UCSD-AML1 (cell line): ENCODE measurements at regions not wholly inside any gene's neighbourhood (a gene's known extent, or its start where the extent isn't known, plus 50 kb on each side); places are given as distances from the start of the nearest gene placed in this dataset.

Experiments
- DNase-seq: peaks from one replicate; lab custom pipeline; 2025; ENCODE audit not compliant: unreplicated experiment; lab: John Stamatoyannopoulos, UW

- no peak for DNase-seq
These were observed 425.9 kb upstream of the JARID2 start for GRCh38 chr6:14819840-14820420.

DNA sequence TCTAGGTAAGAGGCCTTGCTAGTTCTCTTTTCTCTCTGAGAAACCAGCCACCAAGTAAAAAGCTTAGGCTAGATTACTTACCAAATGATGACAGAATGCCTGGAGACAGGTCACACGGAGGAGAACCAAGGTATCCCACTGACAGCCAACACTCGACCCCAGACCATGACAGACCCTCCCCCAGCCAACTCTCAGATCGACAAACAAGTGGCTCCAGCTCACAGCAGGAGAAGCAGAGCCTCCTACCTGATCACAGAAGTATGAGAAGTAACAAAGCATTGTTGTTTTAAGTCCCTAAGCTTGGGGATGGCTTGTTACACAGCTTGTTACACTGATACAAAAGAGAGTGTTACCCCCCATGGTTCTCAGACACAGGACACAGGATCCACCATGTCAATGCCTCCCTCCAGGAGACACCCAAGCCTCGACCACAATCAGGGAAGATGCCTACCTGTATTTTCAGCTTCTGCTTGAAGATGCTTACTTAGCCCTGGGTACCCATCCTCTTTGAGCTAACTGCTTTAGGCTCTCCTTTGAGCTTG is 423.8 kb upstream of the JARID2 start:
- DNase-seq, result no peak

- DNase-seq, result no peak
These were observed 423.2 kb upstream of the JARID2 start for GRCh38 chr6:14822679-14823078.

GRCh38 chr6:14824060-14824459 is 421.8 kb upstream of the JARID2 start:
- no peak for DNase-seq

DNA sequence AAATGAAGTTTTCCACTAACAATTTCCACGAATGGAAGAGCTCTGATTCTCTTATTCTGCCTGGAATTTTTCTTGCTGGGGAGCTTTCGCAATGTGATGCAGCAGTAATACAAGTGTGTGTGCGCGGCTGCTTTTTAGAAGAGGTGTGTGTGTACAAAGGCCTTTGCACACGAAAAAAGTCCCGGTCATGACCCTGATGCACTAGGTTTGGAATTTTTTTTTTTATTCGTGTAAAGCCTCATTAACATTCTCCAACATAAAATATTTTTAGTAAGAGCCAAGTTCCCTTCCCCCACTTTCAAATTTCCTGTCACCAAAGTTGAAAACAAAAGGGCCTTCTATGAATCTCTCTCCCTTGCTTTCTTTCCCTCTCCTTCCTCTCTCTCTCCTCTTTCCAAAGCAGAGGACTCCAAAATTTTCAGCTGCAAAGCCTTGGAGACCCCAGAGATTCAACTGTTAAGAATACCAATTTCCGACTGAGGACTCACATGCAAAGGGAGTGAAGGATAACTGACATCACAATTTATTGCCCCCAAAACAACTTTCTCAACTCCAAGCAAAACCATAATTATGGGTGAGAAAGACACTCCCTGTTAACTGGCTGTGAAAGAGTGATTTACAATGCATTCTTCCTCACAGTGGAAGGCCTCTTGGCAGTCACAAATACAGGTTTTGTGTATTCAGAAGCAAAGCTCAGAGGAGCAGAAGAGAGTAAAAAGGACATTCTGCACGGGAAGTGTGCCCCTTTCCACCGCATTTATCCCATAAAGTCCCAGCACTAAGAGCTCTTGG is 421.2 kb upstream of the JARID2 start:
- DNase-seq, result no peak

- no peak for DNase-seq
These were observed 419.4 kb upstream of the JARID2 start for GRCh38 chr6:14826456-14826855.

DNA sequence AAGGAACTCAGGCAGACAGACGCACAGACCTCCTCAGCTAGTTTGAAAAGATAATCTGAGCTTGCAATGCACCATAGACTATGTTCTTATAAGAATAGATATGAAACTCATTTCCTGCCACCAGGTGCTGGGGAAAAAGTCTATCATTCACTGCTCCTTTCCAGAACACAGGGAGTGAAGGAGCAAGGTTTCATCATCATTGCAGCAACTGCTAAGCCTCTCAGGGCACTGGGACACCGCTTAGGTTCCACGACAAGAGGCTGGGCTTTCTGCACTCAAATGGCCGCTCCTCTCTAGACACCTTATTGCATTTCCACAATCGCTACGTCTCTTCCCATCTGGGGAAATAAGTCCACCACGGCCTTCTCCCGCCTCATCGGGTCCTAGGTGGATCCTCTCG is 418.5 kb upstream of the JARID2 start:
- DNase-seq, result no peak

- no peak for DNase-seq
These were observed 417.7 kb upstream of the JARID2 start for GRCh38 chr6:14828201-14828611.

DNA sequence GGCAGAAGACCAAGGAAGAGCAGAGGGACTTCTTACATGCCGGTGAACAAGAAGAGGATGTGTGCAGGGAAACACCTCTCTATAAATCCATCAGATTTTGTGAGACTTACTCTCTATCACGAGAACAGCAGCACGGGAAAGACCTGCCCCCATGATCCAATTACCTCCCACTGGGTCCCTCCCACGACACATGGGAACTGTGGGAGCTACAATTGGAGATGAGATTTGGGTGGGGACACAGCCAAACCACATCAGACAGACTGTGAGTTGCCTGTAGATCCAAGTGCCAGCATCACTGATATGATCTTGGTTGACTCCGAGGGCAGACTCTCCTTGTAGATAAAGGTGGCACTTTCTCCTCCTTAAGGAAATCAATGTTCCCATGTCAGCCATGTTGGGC is 414.8 kb upstream of the JARID2 start:
- no peak for DNase-seq

- DNase-seq, result no peak
These were observed 413.9 kb upstream of the JARID2 start for GRCh38 chr6:14831937-14832336.

DNA sequence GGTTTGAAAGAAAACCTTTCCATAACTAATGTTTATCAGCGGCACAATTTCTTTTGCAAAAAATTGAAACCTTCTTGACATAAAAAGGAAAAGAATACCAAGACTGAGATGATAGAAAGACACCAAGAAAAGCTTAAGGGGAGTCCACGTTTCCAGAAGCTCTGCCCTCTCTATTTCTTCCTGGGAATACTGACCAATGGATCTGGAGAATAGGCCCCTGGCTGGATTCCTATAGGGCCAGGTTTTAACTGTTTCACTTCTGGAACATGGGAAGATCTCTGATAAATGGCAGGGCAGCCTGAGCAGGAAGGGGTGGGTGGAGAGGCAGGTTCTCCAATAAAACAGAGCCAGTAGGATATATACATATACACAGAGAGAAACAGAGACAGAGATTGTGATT is 413.4 kb upstream of the JARID2 start:
- no peak for DNase-seq

DNA sequence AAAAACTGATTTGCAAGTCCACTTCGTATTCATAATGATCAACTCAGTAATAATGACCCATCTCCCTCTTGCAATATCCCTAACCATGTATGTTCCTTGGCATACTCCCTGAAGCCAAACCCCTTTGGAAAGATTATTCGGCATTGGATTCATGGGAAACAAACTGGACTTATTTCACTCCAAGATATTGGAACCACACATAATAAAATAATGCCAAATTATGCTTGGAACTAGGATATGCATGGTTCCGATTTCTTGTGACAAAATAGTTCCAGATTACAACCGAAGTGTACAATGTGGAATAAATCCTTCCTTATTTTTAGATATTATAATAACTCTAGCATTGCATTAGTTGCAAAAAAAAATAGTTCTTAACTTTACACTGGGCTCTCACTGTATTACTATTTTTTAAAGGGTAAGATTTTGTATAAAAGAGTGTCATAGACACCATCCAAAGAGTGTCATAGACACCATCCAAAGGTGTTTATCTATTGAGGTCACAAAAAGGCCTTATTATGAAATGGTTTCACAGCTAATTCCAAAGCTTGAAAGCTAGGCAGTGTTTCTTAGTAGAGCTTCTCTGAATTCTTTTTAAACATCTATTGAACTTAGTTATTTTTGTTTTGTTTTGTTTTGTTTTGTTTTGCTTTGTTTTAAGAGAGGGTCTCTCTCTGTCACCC is 410.9 kb upstream of the JARID2 start:
- DNase-seq, result no peak

DNA sequence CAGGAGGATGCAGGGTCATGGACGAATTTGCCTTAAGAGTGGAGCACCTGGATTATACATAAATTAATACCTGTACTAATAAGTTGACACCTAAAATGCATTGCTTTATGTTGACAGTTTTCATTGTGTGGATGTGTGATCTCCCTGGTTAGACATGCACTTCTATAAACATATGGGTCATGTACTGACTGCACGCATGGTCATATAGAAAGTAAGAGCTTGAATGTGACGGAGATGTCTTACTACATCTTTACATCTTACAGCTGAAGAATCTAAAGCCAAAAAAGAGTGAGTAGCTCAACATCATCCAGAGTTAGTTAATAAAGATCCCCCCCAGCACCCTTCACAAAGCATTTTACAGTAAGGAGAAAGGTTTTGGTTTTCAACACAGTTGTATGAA is 408.4 kb upstream of the JARID2 start:
- no peak for DNase-seq

DNA sequence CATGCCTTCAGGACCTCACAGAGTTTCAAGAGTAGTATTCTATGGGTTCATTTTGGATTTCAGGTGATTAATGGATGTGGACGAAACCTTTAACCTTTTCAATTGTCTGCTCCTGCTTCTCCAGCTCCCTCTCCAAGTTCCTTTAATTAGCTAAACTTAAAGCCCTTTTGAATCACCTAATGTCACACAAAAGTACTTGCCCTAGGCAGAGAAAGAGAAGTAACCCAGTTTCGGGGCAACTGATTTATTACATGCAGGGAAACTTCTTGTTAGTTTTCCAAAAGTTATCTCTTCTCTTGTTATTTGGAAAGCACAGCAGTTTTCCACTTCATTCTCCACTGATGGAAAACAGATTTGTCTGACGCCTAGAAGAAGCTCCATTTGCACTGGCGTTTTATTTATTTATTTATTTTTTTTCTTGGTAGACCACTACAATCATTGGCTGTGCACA is 407.7 kb upstream of the JARID2 start:
- no peak for DNase-seq

GRCh38 chr6:14841901-14842421 is 403.9 kb upstream of the JARID2 start:
- no peak for DNase-seq

DNA sequence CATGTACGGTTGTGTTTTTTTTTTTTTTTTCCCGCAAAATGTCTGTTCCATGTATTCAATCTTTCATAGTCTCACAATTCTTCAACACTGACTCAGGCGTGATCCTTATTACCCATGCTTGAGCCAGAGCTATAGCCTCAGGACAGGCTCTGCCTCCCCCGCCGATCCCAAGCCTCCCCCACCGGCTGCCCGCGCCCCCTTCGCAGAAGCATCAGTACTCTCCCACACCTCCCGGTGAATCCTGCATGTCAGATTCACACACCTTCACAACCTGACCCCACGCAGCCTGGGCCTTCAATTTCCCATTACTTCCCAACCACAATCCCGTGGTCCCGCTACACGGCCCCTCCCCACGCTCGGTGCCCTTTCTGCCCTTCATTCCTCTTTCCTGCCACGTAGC is 401.5 kb upstream of the JARID2 start:
- DNase-seq, result no peak

DNA sequence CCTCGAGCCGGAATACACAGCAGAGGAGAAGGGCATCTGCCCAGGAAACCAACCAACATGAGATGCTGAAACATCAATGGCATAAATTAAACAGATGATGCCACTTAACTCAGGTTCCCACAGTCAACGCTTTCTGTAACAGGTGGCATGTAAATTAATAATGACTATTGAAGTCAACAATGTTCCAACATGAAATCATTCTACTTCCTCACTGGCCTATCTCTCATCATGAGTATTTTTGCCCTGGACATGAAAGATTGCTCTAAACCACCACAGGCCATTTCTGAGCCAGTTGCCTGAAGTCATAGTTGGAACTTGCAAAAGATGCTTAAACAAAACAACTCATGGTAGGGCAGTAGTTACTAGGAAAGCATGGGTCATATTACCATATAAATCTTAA is 397.9 kb upstream of the JARID2 start:
- no peak for DNase-seq

DNA sequence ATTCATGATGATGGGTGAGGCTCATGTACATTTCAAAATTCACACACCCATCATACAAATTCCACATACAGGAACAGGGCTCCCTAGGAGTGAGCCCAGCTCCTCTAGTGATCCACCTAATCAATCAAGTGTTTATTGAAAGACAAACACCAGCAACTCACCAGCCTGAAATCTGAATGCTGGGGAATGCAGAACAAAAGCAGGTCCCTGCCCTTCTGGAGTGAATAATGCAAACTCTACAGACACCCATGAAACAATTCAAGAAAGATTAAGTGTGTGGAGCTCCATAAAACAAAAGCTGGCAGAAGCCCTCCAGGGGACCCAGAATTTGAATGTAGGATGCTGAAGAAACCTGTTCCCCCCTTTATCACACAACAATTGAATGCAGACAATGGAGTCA is 396.7 kb upstream of the JARID2 start:
- DNase-seq, result no peak

DNA sequence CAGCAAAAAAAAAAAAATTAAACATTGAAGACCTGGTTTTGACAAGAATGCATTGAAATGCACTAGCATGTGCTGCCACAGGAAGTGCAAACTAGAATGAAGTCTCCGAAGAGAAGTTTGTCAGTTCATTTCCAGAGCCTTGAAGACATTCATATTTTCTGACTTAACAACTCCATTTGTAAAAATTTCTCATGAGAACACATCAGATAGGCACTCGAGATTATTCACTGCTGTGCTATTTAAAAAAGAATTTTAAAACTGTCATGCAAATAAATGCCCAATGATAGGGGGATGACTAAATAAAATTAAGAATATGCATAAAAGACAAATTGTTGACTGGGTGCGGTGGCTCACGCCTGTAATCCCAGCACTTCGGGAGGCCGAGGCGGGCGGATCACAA is 394.6 kb upstream of the JARID2 start:
- no peak for DNase-seq

DNA sequence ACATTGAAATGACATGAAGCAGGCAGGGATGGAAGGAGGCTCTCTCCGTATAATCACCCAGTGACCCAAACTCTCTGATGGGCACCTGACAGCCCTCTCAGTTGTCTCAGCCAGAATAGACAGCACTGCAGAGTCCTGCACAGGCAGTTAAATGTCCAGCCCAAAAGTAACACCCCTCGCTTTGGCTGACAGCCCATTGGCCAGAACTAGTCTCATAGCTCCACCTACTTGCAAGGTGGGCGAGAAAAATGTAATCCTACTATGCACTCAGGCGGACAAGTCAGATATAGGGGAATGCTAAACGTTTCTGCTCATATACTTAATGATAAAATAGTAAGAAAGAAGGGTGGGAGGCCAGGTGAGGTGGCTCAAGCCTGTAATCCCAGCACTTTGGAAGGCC is 393.5 kb upstream of the JARID2 start:
- no peak for DNase-seq

- DNase-seq, result no peak
These were observed 389.7 kb upstream of the JARID2 start for GRCh38 chr6:14856177-14856576.

DNA sequence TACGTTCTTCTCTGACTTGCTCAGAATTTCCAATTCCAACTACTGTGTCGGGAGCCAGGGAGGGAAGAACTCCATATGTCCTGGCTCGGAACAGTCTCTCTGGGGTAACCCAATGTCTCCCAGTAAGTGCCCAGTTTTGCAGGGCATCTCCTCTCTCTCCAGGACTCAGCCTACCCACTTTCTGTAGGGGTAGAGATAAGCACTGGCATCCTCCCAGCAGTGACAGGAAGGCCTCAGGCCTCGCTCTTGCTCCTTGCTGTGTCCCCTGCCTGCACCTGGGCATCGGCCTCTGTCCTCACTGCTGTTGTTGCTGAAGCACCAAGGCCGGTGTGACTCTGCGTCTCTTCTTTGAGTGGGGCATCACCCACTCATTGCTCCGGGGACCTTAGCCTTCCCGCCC is 388.9 kb upstream of the JARID2 start:
- no peak for DNase-seq
